HCT116 (cell line): ENCODE measurements at regions not wholly inside any gene's neighbourhood (a gene's known extent, or its start where the extent isn't known, plus 50 kb on each side); places are given as distances from the start of the nearest gene placed in this dataset.

Experiments used
- ATAC-seq: fragments of 200-7000 bp; cut with Tn5 transposase; 2 replicates; pipeline ENCODE4 v1.9.1; 2020; ENCODE audit warnings: mild to moderate bottlenecking, moderate library complexity
- BruUV-seq: library from RNA; stranded (reverse); fragments of 400-500 nt; replicated peaks from 2 replicates; lab custom pipeline; 2021; lab: Mats Ljungman, UMichigan
- CTCF ChIA-PET: fragments of 300-600 bp; sonication (Branson Sonifier 250); formaldehyde crosslinking; loops from one replicate; lab custom pipeline; 2021; ENCODE audit warnings: antibody characterized with exemption; lab: Charles Lee
- POLR2A ChIA-PET: fragments of 300-600, 350-600 bp; sonication (Branson Sonifier 250); formaldehyde crosslinking; loops from one replicate; lab custom pipeline; 2021; ENCODE audit warnings: antibody characterized with exemption; lab: Charles Lee
- RAD21 ChIA-PET, 2 experiments: fragments of 300-600 bp; sonication (Branson Sonifier 250); formaldehyde crosslinking; loops; one replicate each; lab custom pipeline; 2023; ENCODE audit warnings: low total read pairs in 2 of 2; ENCODE audit not compliant: uncharacterized antibody in 2 of 2, unreplicated experiment in 2 of 2, low non-redundant PET in 1 of 2; lab: Charles Lee
- DNase-seq: peaks from one replicate; pipeline ENCODE4 v3.0.0-alpha.2; 2010; ENCODE audit warnings: low read depth, low spot score
- H2AFZ ChIP-seq: fragments of 200-600 bp; shearing (Covaris generic), sonication (generic); 2 replicates; pipeline ENCODE4 v1.6.1; 2017; ENCODE audit warnings: low read depth, mixed run types, mixed read lengths, antibody characterized with exemption, low read length; ENCODE audit not compliant: poor library complexity, severe bottlenecking
- H3K27ac ChIP-seq: 2 replicates; pipeline ENCODE4 v1.5.1; 2012; ENCODE audit warnings: low read depth, low read length
- H3K27me3 ChIP-seq: fragments of 200-600 bp; sonication (generic); 2 replicates; pipeline ENCODE4 v1.6.1; 2016; ENCODE audit warnings: mixed run types, low read length, mixed read lengths; ENCODE audit not compliant: insufficient read depth
- H3K36me3 ChIP-seq, 2 experiments: fragments of 200-500 bp in 1 of 2; fragments of 200-600 bp in 1 of 2; sonication (Bioruptor generic) in 1 of 2; sonication (generic) in 1 of 2; 2 replicates each; pipeline versions ENCODE4 v1.5.1 to v1.6.1; 2014 to 2016; ENCODE audit warnings: low read length in 2 of 2, inconsistent platforms in 1 of 2, mixed read lengths in 1 of 2, mixed run types in 1 of 2; ENCODE audit not compliant: insufficient read depth in 2 of 2, control insufficient read depth in 1 of 2
- H3K4me1 ChIP-seq, 2 experiments: fragments of 200-600 bp in 1 of 2; sonication (generic) in 1 of 2; 2 replicates each; pipeline versions ENCODE4 v1.5.1 to v1.6.1; 2012 to 2017; ENCODE audit warnings: low read length in 2 of 2, inconsistent platforms in 1 of 2, mild to moderate bottlenecking in 1 of 2, mixed read lengths in 1 of 2, mixed run types in 1 of 2, moderate library complexity in 1 of 2; ENCODE audit not compliant: insufficient read depth in 2 of 2, control insufficient read depth in 1 of 2
- H3K4me2 ChIP-seq: fragments of 200-600 bp; sonication (generic); 2 replicates; pipeline ENCODE4 v1.6.1; 2017; ENCODE audit warnings: mixed run types, low read length, mixed read lengths
- H3K4me3 ChIP-seq, 2 experiments: fragments of 200-600 bp in 1 of 2; sonication (generic) in 1 of 2; replicated peaks in 1 of 2; 2 replicates each; pipeline ENCODE4 v1.5.1; 2011 to 2016; ENCODE audit warnings: low read length in 2 of 2, control low read depth in 1 of 2, low read depth in 1 of 2, mild to moderate bottlenecking in 1 of 2, mixed read lengths in 1 of 2, mixed run types in 1 of 2
- H3K79me2 ChIP-seq: fragments of 200-600 bp; sonication (generic); 2 replicates; pipeline ENCODE4 v1.6.1; 2017; ENCODE audit warnings: mild to moderate bottlenecking, mixed run types, low read length, moderate library complexity, mixed read lengths; ENCODE audit not compliant: insufficient read depth
- H3K9ac ChIP-seq: fragments of 200-600 bp; sonication (generic); 2 replicates; pipeline ENCODE4 v1.6.1; 2016; ENCODE audit warnings: low read length, mixed read lengths
- H3K9me2 ChIP-seq: fragments of 200-600 bp; sonication (generic), shearing (Covaris generic); 2 replicates; pipeline ENCODE4 v1.6.1; 2017; ENCODE audit warnings: mixed run types, mild to moderate bottlenecking, moderate library complexity; ENCODE audit not compliant: insufficient read depth
- H3K9me3 ChIP-seq, 2 experiments: fragments of 200-500 bp in 1 of 2; fragments of 200-600 bp in 1 of 2; sonication (Bioruptor generic) in 1 of 2; sonication (generic) in 1 of 2; 2 replicates each; pipeline ENCODE4 v1.6.1; 2014 to 2017; ENCODE audit warnings: low read length in 2 of 2, mixed read lengths in 2 of 2, inconsistent platforms in 1 of 2, low read depth in 1 of 2, mild to moderate bottlenecking in 1 of 2, mixed run types in 1 of 2, moderate library complexity in 1 of 2; ENCODE audit not compliant: control insufficient read depth in 1 of 2, insufficient read depth in 1 of 2
- H4K20me1 ChIP-seq: fragments of 200-600 bp; sonication (generic), shearing (Covaris generic); 2 replicates; pipeline ENCODE4 v1.6.1; 2017; ENCODE audit warnings: mixed run types, mild to moderate bottlenecking, moderate library complexity; ENCODE audit not compliant: insufficient read depth
- EZH2 ChIP-seq: fragments of 200-600 bp; sonication (generic); IDR thresholded peaks from 2 replicates; pipeline ENCODE4 v1.6.1; 2017; ENCODE audit warnings: antibody characterized with exemption, mixed run types
- FOSL1 ChIP-seq: IDR thresholded peaks from 2 replicates; pipeline ENCODE4 v1.6.1; 2012; ENCODE audit warnings: low read depth
- JUND ChIP-seq: IDR thresholded peaks from 2 replicates; pipeline ENCODE4 v1.6.1; 2012
- POLR2A ChIP-seq: IDR thresholded peaks from 2 replicates; pipeline ENCODE4 v1.7.0; 2011; ENCODE audit warnings: borderline replicate concordance; ENCODE audit not compliant: insufficient read depth, insufficient read length; ENCODE audit errors: extremely low read depth
- POLR2AphosphoS5 ChIP-seq: IDR thresholded peaks from 2 replicates; pipeline ENCODE4 v1.6.1; 2011; ENCODE audit warnings: mild to moderate bottlenecking, low read depth, low read length, moderate library complexity
- ZBTB33 ChIP-seq: IDR thresholded peaks from 2 replicates; pipeline ENCODE4 v1.6.1; 2011; ENCODE audit warnings: mild to moderate bottlenecking, low read length, moderate library complexity; ENCODE audit not compliant: insufficient replicate concordance; ENCODE audit errors: extremely low read depth
- ZFX ChIP-seq: fragments of 450-650 bp; IDR thresholded peaks from 2 replicates; pipeline ENCODE4 v1.6.1; 2017
- intact Hi-C: fragments of 100-400 bp; cut with micrococcal nuclease; formaldehyde crosslinking; loops from 2 replicates; pipeline ENCODE4 v1.10.0; 2022
- TF ChIP-seq, protein P1 (sequence below): IDR thresholded peaks from 2 replicates; pipeline ENCODE4 v1.6.1; 2012

GRCh38 chr5:125152044-125152443 is 405.6 kb upstream of the ZNF608 start:
- no peak overlapping the region for H3K9ac ChIP-seq
- ChIA-PET POLR2A (no interaction called here), CTCF (no interaction called here), RAD21 (interaction anchor here in 1 of 2 experiments (0.7 kb wide), 1 partner anchor 926 kb away, joined by 6 read pairs; no protein-coding TSS in a partner anchor)
- intact Hi-C loops: no loop called here
- TF ChIP-seq ZBTB33 (no peak), FOSL1 (no peak), JUND (no peak), ZFX (no peak), POLR2AphosphoS5 (no peak), POLR2A (no peak), EZH2 (no peak)
- TF ChIP-seq, protein P1, sequence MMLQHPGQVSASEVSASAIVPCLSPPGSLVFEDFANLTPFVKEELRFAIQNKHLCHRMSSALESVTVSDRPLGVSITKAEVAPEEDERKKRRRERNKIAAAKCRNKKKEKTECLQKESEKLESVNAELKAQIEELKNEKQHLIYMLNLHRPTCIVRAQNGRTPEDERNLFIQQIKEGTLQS: no peak
- H3K79me2 ChIP-seq: no peaks in the 10 kb centered on the region
- H3K4me3 ChIP-seq: no peak overlapping the region
- no peaks in the 10 kb centered on the region for H3K9me3 ChIP-seq
- H3K4me2 ChIP-seq: no peak overlapping the region
- no peaks in the 10 kb centered on the region for H3K36me3 ChIP-seq
- DNase-seq (no peak), ATAC-seq (no peak)
- no peaks in the 10 kb centered on the region for H3K9me2 ChIP-seq
- no peaks in the 10 kb centered on the region for H3K27me3 ChIP-seq
- no TSS peak for BruUV-seq
- H2AFZ ChIP-seq: no peak overlapping the region
- H4K20me1 ChIP-seq: no peaks in the 10 kb centered on the region
- H3K27ac ChIP-seq: no peak overlapping the region
- H3K4me1 ChIP-seq: no peaks in the 10 kb centered on the region
